Neural progenitor cell (in vitro differentiated cells): ENCODE measurements at regions not wholly inside any gene's neighbourhood (a gene's known extent, or its start where the extent isn't known, plus 50 kb on each side); places are given as distances from the start of the nearest gene placed in this dataset.

Source experiments
- CTCF ChIP-seq: fragments of 200-600 bp; sonication (generic); IDR thresholded peaks from 2 replicates; pipeline ENCODE4 v1.5.1; 2017; ENCODE audit warnings: antibody characterized with exemption, mild to moderate bottlenecking
- EZH2 ChIP-seq: fragments of 200-600 bp; sonication (generic); IDR thresholded peaks from 2 replicates; pipeline ENCODE4 v1.6.1; 2017; ENCODE audit warnings: antibody characterized with exemption, mild to moderate bottlenecking, moderate library complexity
- EZH2phosphoT487 ChIP-seq: fragments of 200-600 bp; sonication (generic); IDR thresholded peaks from 2 replicates; pipeline ENCODE4 v1.6.1; 2017; ENCODE audit warnings: antibody characterized with exemption

DNA sequence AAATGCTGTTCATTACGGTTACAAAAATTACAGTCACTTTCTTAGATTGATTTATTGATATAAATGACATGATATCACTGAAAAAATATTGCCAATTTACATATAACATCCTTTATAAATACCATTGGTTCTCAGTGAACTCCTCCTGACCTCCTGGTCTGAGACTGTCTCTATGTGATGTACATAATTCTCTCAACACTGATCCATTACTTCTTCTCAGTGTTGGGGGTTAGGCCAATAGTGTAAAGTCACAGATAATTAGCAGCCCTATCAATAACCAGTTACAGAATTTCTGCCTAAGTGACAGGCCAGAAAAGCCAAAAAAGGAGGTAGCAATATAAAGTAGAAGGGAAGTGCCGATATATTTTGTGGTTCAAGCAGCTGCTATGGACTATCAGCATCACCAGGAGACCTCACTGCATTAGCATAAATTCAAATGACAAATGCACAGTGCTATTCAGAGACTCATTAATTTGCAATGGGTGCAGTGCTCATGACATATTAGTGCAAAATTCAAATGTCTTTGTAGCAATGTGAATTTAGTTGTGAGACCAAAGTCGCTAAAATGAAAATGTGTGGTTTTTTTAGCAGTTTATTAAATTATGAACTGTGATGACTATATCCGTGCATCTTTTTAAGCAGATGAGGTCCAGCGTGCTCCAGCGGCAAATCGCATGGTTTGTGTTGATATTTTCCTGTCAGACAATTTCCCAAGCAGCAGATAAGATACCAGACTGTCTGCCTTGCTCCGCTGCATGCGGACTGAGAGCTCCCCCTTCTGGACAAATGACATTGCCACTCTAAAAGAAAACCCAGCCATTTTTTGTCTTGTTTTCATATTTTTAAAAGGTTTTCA, 144.6 kb downstream of the CETN3 start:
- TF ChIP-seq CTCF (peak; percentile 100), EZH2phosphoT487 (no peak), EZH2 (no peak)
